Calu3 (cell line): ENCODE measurements at regions not wholly inside any gene's neighbourhood (a gene's known extent, or its start where the extent isn't known, plus 50 kb on each side); places are given as distances from the start of the nearest gene placed in this dataset.

Experiments used
- BruUV-seq: library from RNA; stranded (reverse); fragments of 400-500 nt; replicated peaks from 2 replicates; lab custom pipeline; 2021; lab: Mats Ljungman, UMichigan
- CTCF ChIA-PET: fragments of 300-600 bp; sonication (Branson Sonifier 250); formaldehyde crosslinking; loops from one replicate; lab custom pipeline; 2022; ENCODE audit warnings: antibody characterized with exemption; lab: Charles Lee
- DNase-seq: peaks from one replicate; pipeline ENCODE4 v3.0.0; 2022
- H3K27ac Mint-ChIP-seq: one replicate; pipeline ENCODE4 v1.8.0; 2022; ENCODE audit warnings: mixed read lengths; ENCODE audit not compliant: unreplicated experiment
- H3K27me3 Mint-ChIP-seq: one replicate; pipeline ENCODE4 v1.8.0; 2022; ENCODE audit warnings: mixed read lengths; ENCODE audit not compliant: unreplicated experiment
- H3K36me3 Mint-ChIP-seq: one replicate; pipeline ENCODE4 v1.8.0; 2022; ENCODE audit warnings: mild to moderate bottlenecking, moderate library complexity, mixed read lengths; ENCODE audit not compliant: insufficient read depth, unreplicated experiment
- H3K4me1 Mint-ChIP-seq: one replicate; pipeline ENCODE4 v1.8.0; 2022; ENCODE audit warnings: mild to moderate bottlenecking, low read depth, mixed read lengths; ENCODE audit not compliant: unreplicated experiment
- H3K4me3 Mint-ChIP-seq: one replicate; pipeline ENCODE4 v1.8.0; 2022; ENCODE audit warnings: mild to moderate bottlenecking, low read depth, moderate library complexity, mixed read lengths; ENCODE audit not compliant: unreplicated experiment
- H3K9me3 Mint-ChIP-seq: one replicate; pipeline ENCODE4 v1.8.0; 2022; ENCODE audit warnings: low read depth, mixed read lengths; ENCODE audit not compliant: unreplicated experiment
- CTCF ChIP-seq: fragments of 200-600 bp; IDR thresholded peaks from one replicate; pipeline ENCODE4 v1.8.0; 2022; ENCODE audit warnings: antibody characterized with exemption; ENCODE audit not compliant: unreplicated experiment
- intact Hi-C: fragments of 100-400 bp; cut with micrococcal nuclease; formaldehyde crosslinking; loops from one replicate; pipeline ENCODE4 v1.10.0; 2022; ENCODE audit not compliant: unreplicated experiment

- no TSS peak for BruUV-seq
- no peak overlapping the region for H3K4me3 Mint-ChIP-seq
- no peaks in the 10 kb centered on the region for H3K27me3 Mint-ChIP-seq
- no peaks in the 10 kb centered on the region for H3K4me1 Mint-ChIP-seq
- intact Hi-C loops: no loop called here
- no peak overlapping the region for H3K27ac Mint-ChIP-seq
- no peak for DNase-seq
- no peaks in the 10 kb centered on the region for H3K36me3 Mint-ChIP-seq
- no peak for TF ChIP-seq CTCF
- CTCF ChIA-PET: no interaction called here
- no peaks in the 10 kb centered on the region for H3K9me3 Mint-ChIP-seq
These were observed 64.8 kb upstream of the ID2 start for GRCh38 chr2:8617048-8617447.

GRCh38 chr2:8617590-8617989 is 64.3 kb upstream of the ID2 start:
- no peak for DNase-seq
- Mint-ChIP-seq H3K4me3 (no peak overlapping the region), H3K9me3 (no peaks in the 10 kb centered on the region), H3K27ac (no peak overlapping the region), H3K36me3 (no peaks in the 10 kb centered on the region), H3K27me3 (no peaks in the 10 kb centered on the region), H3K4me1 (peaks cover under 1% of the 10 kb centered on the region)
- TF ChIP-seq CTCF: no peak
- intact Hi-C loops: no loop called here
- CTCF ChIA-PET: no interaction called here
- no TSS peak for BruUV-seq

GRCh38 chr2:8619071-8619470 is 62.8 kb upstream of the ID2 start:
- intact Hi-C loops: no loop called here
- H3K4me1 Mint-ChIP-seq: peaks cover 8% of the 10 kb centered on the region

GRCh38 chr2:8620611-8621382 is 61.1 kb upstream of the ID2 start:
- Mint-ChIP-seq H3K27ac (no peak overlapping the region), H3K36me3 (no peaks in the 10 kb centered on the region), H3K4me3 (no peak overlapping the region), H3K9me3 (no peaks in the 10 kb centered on the region), H3K4me1 (peaks cover 16% of the 10 kb centered on the region), H3K27me3 (no peaks in the 10 kb centered on the region)
- intact Hi-C loops: no loop called here
- no peak for TF ChIP-seq CTCF
- no TSS peak for BruUV-seq
- no peak for DNase-seq
- CTCF ChIA-PET: no interaction called here

More at GRCh38 chr2:8619071-8619470, 62.8 kb upstream of the ID2 start:
- Mint-ChIP-seq H3K9me3 (no peaks in the 10 kb centered on the region), H3K4me3 (no peak overlapping the region), H3K27ac (no peak overlapping the region), H3K27me3 (no peaks in the 10 kb centered on the region), H3K36me3 (no peaks in the 10 kb centered on the region)
- DNase-seq: no peak
- CTCF ChIA-PET: no interaction called here
- BruUV-seq: no TSS peak
- no peak for TF ChIP-seq CTCF
